ENCODE measurements at regions not wholly inside any gene's neighbourhood (a gene's known extent, or its start where the extent isn't known, plus 50 kb on each side); places are given as distances from the start of the nearest gene placed in this dataset.

- no peak for DNase-seq
Measured at GRCh38 chr11:27757953-27758352, 57.7 kb upstream of the BDNF start.

GRCh38 chr11:27754035-27755017 is 54.1 kb upstream of the BDNF start:
- DNase-seq: no peak

Data from NCI-H1092 treated with DMSO at 0.1 percent for 48 hours (cell line).